Stomach (tissue), 8 donors: ENCODE measurements at regions not wholly inside any gene's neighbourhood (a gene's known extent, or its start where the extent isn't known, plus 50 kb on each side); places are given as distances from the start of the nearest gene placed in this dataset.

Experiments used
- DNase-seq, 2 donors: peaks; one replicate each; pipeline versions ENCODE4 v3.0.0 to v3.0.0-alpha.2; 2013 to 2019
- H3K27ac ChIP-seq, 5 donors: fragments of 200-600 bp in 4 of 5; sonication (generic) in 4 of 5; one replicate each; pipeline ENCODE4 v1.5.1; 2013 to 2019; ENCODE audit warnings: mild to moderate bottlenecking in 1 of 5, moderate library complexity in 1 of 5
- H3K27me3 ChIP-seq, 3 donors: fragments of 200-600 bp; sonication (generic); one replicate each; pipeline ENCODE4 v1.5.1; 2017 to 2019; ENCODE audit warnings: mixed run types in 1 of 3
- H3K36me3 ChIP-seq, 4 donors: fragments of 200-600 bp; sonication (generic); 1 replicate in 3 of 4; 2 replicates in 1 of 4; pipeline ENCODE4 v1.5.1; 2016 to 2019
- H3K4me1 ChIP-seq, 4 donors: fragments of 200-600 bp; sonication (generic); one replicate each; pipeline ENCODE4 v1.5.1; 2016 to 2019
- H3K4me3 ChIP-seq, 4 donors: fragments of 200-600 bp; sonication (generic) in 3 of 4; one replicate each; pipeline ENCODE4 v1.5.1; 2016 to 2019; ENCODE audit warnings: mild to moderate bottlenecking in 1 of 4
- H3K9me3 ChIP-seq, 4 donors: fragments of 200-600 bp; sonication (generic); one replicate each; pipeline ENCODE4 v1.5.1; 2016 to 2019
- CTCF ChIP-seq, 7 experiments: fragments of 450-650 bp in 4 of 7; fragments of 200-600 bp in 3 of 7; sonication (generic) in 3 of 7; IDR thresholded peaks; one replicate each; pipeline ENCODE4 v1.5.1; 2016 to 2019; ENCODE audit warnings: antibody characterized with exemption in 7 of 7, control low read depth in 2 of 7, mild to moderate bottlenecking in 1 of 7
- EP300 ChIP-seq: sonication (generic); formaldehyde crosslinking; IDR thresholded peaks from one replicate; pipeline ENCODE4 v1.6.1; 2017; ENCODE audit warnings: antibody characterized with exemption
- POLR2A ChIP-seq, 4 donors: fragments of 450-650 bp; IDR thresholded peaks; one replicate each; pipeline ENCODE4 v1.6.1; 2016; ENCODE audit warnings: antibody characterized with exemption in 4 of 4, control low read depth in 2 of 4, mild to moderate bottlenecking in 1 of 4, moderate library complexity in 1 of 4
- POLR2AphosphoS5 ChIP-seq, 3 donors: sonication (generic); formaldehyde crosslinking; IDR thresholded peaks; one replicate each; pipeline ENCODE4 v1.6.1; 2016; ENCODE audit warnings: antibody characterized with exemption in 3 of 3
- WGBS, 5 donors: extraction: QIAGEN DNeasy Blood & Tissue Kit in 3 of 5; methylation state at CpG; one replicate each; pipeline versions ENCODE4 v1.1.5 to v1.1.7; 2013 to 2018; 5-methylcytosine and 5-hydroxymethylcytosine counted together
- intact Hi-C: fragments of 100-400 bp; cut with DNase I; formaldehyde crosslinking; loops from one replicate; pipeline ENCODE4 v1.15.1; 2023; ENCODE audit warnings: low total_unique reads
- donor health status: healthy with polysubstance abuse.
- donor health status: Bipolar disorder and iron deficiency.
- donor health status: healthy.

- Histone ChIP-seq H3K4me3 (no peak overlapping the region), H3K4me1 (no peaks in the 10 kb centered on the region), H3K27me3 (no peaks in the 10 kb centered on the region), H3K27ac (no peak overlapping the region), H3K36me3 (no peaks in the 10 kb centered on the region), H3K9me3 (no peaks in the 10 kb centered on the region)
- 77 to 86% (median 83%) methylated on average over 6 of the region's 6 CpGs for WGBS, 5 donors
- intact Hi-C loops = no loop called here
- DNase-seq = no peak
- TF ChIP-seq POLR2A (IDR thresholded peaks at IDR 0.05) (no peak), EP300 (no peak), POLR2AphosphoS5 (IDR thresholded peaks at IDR 0.05) (no peak), CTCF (IDR thresholded peaks at IDR 0.05) (no peak)
Measured at GRCh38 chr12:19937161-19937560, 431.2 kb upstream of the PDE3A start.

- WGBS, 5 donors = 59 to 76% (median 70%) methylated on average over 2 of the region's 2 CpGs
- H3K27ac ChIP-seq = no peak overlapping the region
- H3K4me1 ChIP-seq = no peaks in the 10 kb centered on the region
- TF ChIP-seq POLR2AphosphoS5 (IDR thresholded peaks at IDR 0.05) (no peak), CTCF (IDR thresholded peaks at IDR 0.05) (no peak), POLR2A (IDR thresholded peaks at IDR 0.05) (no peak), EP300 (no peak)
- H3K27me3 ChIP-seq = no peaks in the 10 kb centered on the region
- no peak for DNase-seq
- H3K9me3 ChIP-seq = no peaks in the 10 kb centered on the region
- intact Hi-C loops = no loop called here
- H3K36me3 ChIP-seq = no peaks in the 10 kb centered on the region
- H3K4me3 ChIP-seq = no peak overlapping the region
Measured at GRCh38 chr12:19938031-19938430, 430.3 kb upstream of the PDE3A start.

- WGBS, 5 donors = 83 to 95% (median 92%) methylated on average over 1 of the region's 1 CpG
- Histone ChIP-seq H3K27ac (no peak overlapping the region), H3K4me3 (no peak overlapping the region), H3K36me3 (no peaks in the 10 kb centered on the region), H3K9me3 (no peaks in the 10 kb centered on the region), H3K27me3 (no peaks in the 10 kb centered on the region), H3K4me1 (no peaks in the 10 kb centered on the region)
- DNase-seq = no peak
- no peak for TF ChIP-seq POLR2AphosphoS5 (IDR thresholded peaks at IDR 0.05)
- no peak for TF ChIP-seq CTCF (IDR thresholded peaks at IDR 0.05)
- TF ChIP-seq EP300 = no peak
- intact Hi-C loops = no loop called here
Measured at GRCh38 chr12:19938491-19938890, 429.8 kb upstream of the PDE3A start.

GRCh38 chr12:19940267-19940666 is 428.1 kb upstream of the PDE3A start:
- Histone ChIP-seq H3K4me1 (no peaks in the 10 kb centered on the region), H3K27me3 (no peaks in the 10 kb centered on the region), H3K27ac (no peak overlapping the region), H3K4me3 (no peak overlapping the region), H3K36me3 (no peaks in the 10 kb centered on the region), H3K9me3 (no peaks in the 10 kb centered on the region)
- DNase-seq = no peak
- TF ChIP-seq EP300 = no peak
- no peak for TF ChIP-seq POLR2A (IDR thresholded peaks at IDR 0.05)
- TF ChIP-seq POLR2AphosphoS5 (IDR thresholded peaks at IDR 0.05) = no peak
- TF ChIP-seq CTCF (IDR thresholded peaks at IDR 0.05) = no peak
- intact Hi-C loops = no loop called here
- WGBS, 5 donors = 64 to 83% (median 78%) methylated on average over 4 of the region's 4 CpGs
